Endothelial cell of umbilical vein (primary cell): ENCODE measurements at regions not wholly inside any gene's neighbourhood (a gene's known extent, or its start where the extent isn't known, plus 50 kb on each side); places are given as distances from the start of the nearest gene placed in this dataset.

Source experiments
- BruUV-seq: library from RNA; stranded (reverse); fragments of 400-500 nt; replicated peaks from 2 replicates; lab custom pipeline; 2021; lab: Mats Ljungman, UMichigan
- CTCF ChIA-PET: fragments of 300-600, 350-600 bp; sonication (Branson Sonifier 250); formaldehyde crosslinking; loops from one replicate; lab custom pipeline; 2021; ENCODE audit warnings: antibody characterized with exemption, inconsistent platforms; lab: Charles Lee
- POLR2A ChIA-PET: fragments of 300-600, 350-600 bp; sonication (Branson Sonifier 250); formaldehyde crosslinking; loops from one replicate; lab custom pipeline; 2021; ENCODE audit warnings: antibody characterized with exemption, inconsistent platforms; lab: Charles Lee
- DNase-seq: peaks from one replicate; pipeline ENCODE4 v3.0.0-alpha.2; 2011; ENCODE audit warnings: low read depth, low spot score
- FAIRE-seq: peaks from 2 replicates; lab custom pipeline; 2011; peaks lifted over from hg19 to GRCh38; lab: Jason Lieb, UNC
- H2AFZ ChIP-seq: 2 replicates; pipeline ENCODE4 v1.6.0; 2012; ENCODE audit warnings: low read depth, low read length, control low read depth, inconsistent platforms
- H3K27ac ChIP-seq: 2 replicates; pipeline ENCODE4 v1.5.1; 2011; ENCODE audit warnings: low read depth, mild to moderate bottlenecking, control low read depth, low read length, moderate library complexity; ENCODE audit not compliant: insufficient read depth
- H3K27me3 ChIP-seq, 2 experiments: 2 replicates each; pipeline versions ENCODE4 v1.6.0 to v1.6.1; 2011; ENCODE audit warnings: low read length in 2 of 2, mixed read lengths in 1 of 2; ENCODE audit not compliant: control insufficient read depth in 2 of 2, insufficient read depth in 2 of 2
- H3K36me3 ChIP-seq, 2 experiments: 2 replicates in 1 of 2; 3 replicates in 1 of 2; pipeline ENCODE4 v1.5.1; 2011; ENCODE audit warnings: low read length in 2 of 2, mild to moderate bottlenecking in 1 of 2, moderate library complexity in 1 of 2; ENCODE audit not compliant: control insufficient read depth in 2 of 2, insufficient read depth in 2 of 2; ENCODE audit errors: extremely low read depth in 1 of 2
- H3K4me1 ChIP-seq: 3 replicates; pipeline ENCODE4 v1.5.1; 2011; ENCODE audit warnings: mild to moderate bottlenecking, low read length; ENCODE audit not compliant: control insufficient read depth, insufficient read depth; ENCODE audit errors: extremely low read depth
- H3K4me2 ChIP-seq: 2 replicates; pipeline ENCODE4 v1.6.1; 2011; ENCODE audit warnings: low read length, control low read depth, mixed read lengths; ENCODE audit not compliant: insufficient read depth
- H3K4me3 ChIP-seq, 3 experiments: fragments of 200-600 bp in 1 of 3; sonication (generic), shearing (Covaris generic) in 1 of 3; replicated peaks in 1 of 3; 2 replicates each; pipeline ENCODE4 v1.5.1; 2011 to 2016; ENCODE audit warnings: control low read depth in 3 of 3, low read length in 3 of 3, mild to moderate bottlenecking in 2 of 3, inconsistent platforms in 1 of 3, low read depth in 1 of 3, moderate library complexity in 1 of 3; ENCODE audit not compliant: insufficient read depth in 1 of 3
- H3K79me2 ChIP-seq: 2 replicates; pipeline ENCODE4 v1.6.0; 2012; ENCODE audit warnings: low read length, inconsistent platforms; ENCODE audit not compliant: control insufficient read depth, insufficient read depth
- H3K9ac ChIP-seq: replicated peaks from 2 replicates; pipeline ENCODE3; 2011; ENCODE audit warnings: low read length, control low read depth; ENCODE audit not compliant: insufficient read depth; ENCODE audit errors: extremely low read depth
- H3K9me1 ChIP-seq: replicated peaks from 3 replicates; pipeline ENCODE4 v1.6.0; 2011; ENCODE audit warnings: mild to moderate bottlenecking, low read length; ENCODE audit not compliant: control insufficient read depth, insufficient read depth; ENCODE audit errors: extremely low read depth
- H3K9me3 ChIP-seq: replicated peaks from 2 replicates; pipeline ENCODE4 v1.5.1; 2012; ENCODE audit warnings: low read length, inconsistent platforms; ENCODE audit not compliant: control insufficient read depth, insufficient read depth
- H4K20me1 ChIP-seq: replicated peaks from 2 replicates; pipeline ENCODE3; 2011; ENCODE audit warnings: mild to moderate bottlenecking, low read length; ENCODE audit not compliant: control insufficient read depth, insufficient read depth; ENCODE audit errors: extremely low read depth
- EZH2 ChIP-seq: IDR thresholded peaks from 2 replicates; pipeline ENCODE4 v1.6.1; 2012; ENCODE audit warnings: borderline replicate concordance, low read depth, mild to moderate bottlenecking, moderate library complexity, low read length, inconsistent platforms; ENCODE audit not compliant: severe bottlenecking
- FOS ChIP-seq: IDR thresholded peaks from 2 replicates; pipeline ENCODE4 v1.6.1; 2011; ENCODE audit warnings: mild to moderate bottlenecking, low read length, moderate library complexity, borderline replicate concordance; ENCODE audit not compliant: insufficient read depth
- JUN ChIP-seq: IDR thresholded peaks from 2 replicates; pipeline ENCODE4 v1.6.1; 2011; ENCODE audit warnings: borderline replicate concordance, low read depth; ENCODE audit not compliant: insufficient read length, insufficient read depth
- MAX ChIP-seq: IDR thresholded peaks from 2 replicates; pipeline ENCODE4 v1.6.1; 2011; ENCODE audit not compliant: insufficient read depth, insufficient read length
- MYC ChIP-seq: IDR thresholded peaks from one replicate; pipeline ENCODE4 v1.6.1; 2011; ENCODE audit warnings: mild to moderate bottlenecking, low read depth, low read length
- POLR2A ChIP-seq: IDR thresholded peaks from 2 replicates; pipeline ENCODE4 v1.6.1; 2012; ENCODE audit warnings: low read depth, mild to moderate bottlenecking, control low read depth, low read length
- dilution Hi-C: fragments of 300-500 bp; cut with MboI; formaldehyde crosslinking; loops from one replicate; pipeline ENCODE4 v1.15.0; 2019; ENCODE audit warnings: low sequenced_read_pairs; ENCODE audit not compliant: extremely low pct_ligation_motif_present
- intact Hi-C: fragments of 100-400 bp; cut with micrococcal nuclease; formaldehyde crosslinking; loops from one replicate; pipeline ENCODE4 v1.10.0; 2022
- TF ChIP-seq, protein P1 (sequence below), 2 donors: IDR thresholded peaks; 1 replicate in 1 of 2; 2 replicates in 1 of 2; pipeline ENCODE4 v1.5.1; 2011; ENCODE audit warnings: low read length in 2 of 2, mild to moderate bottlenecking in 2 of 2, moderate library complexity in 2 of 2, control low read depth in 1 of 2, inconsistent platforms in 1 of 2, low read depth in 1 of 2; ENCODE audit not compliant: insufficient read depth in 1 of 2; ENCODE audit errors: extremely low read depth in 1 of 2

GRCh38 chr6:76381612-76382011, 309.1 kb upstream of the IMPG1 start:
- Histone ChIP-seq H3K27ac (no peak overlapping the region), H3K9ac (no peak overlapping the region), H4K20me1 (no peaks in the 10 kb centered on the region), H2AFZ (no peak overlapping the region), H3K9me1 (no peaks in the 10 kb centered on the region), H3K4me1 (no peaks in the 10 kb centered on the region), H3K27me3 (no peaks in the 10 kb centered on the region), H3K79me2 (no peaks in the 10 kb centered on the region), H3K4me2 (no peak overlapping the region), H3K36me3 (no peaks in the 10 kb centered on the region), H3K9me3 (no peaks in the 10 kb centered on the region), H3K4me3 (no peak overlapping the region)
- dilution Hi-C loops, result no loop called here
- TF ChIP-seq MYC (no peak), POLR2A (no peak), FOS (no peak), MAX (no peak), JUN (no peak)
- TF ChIP-seq, protein P1, sequence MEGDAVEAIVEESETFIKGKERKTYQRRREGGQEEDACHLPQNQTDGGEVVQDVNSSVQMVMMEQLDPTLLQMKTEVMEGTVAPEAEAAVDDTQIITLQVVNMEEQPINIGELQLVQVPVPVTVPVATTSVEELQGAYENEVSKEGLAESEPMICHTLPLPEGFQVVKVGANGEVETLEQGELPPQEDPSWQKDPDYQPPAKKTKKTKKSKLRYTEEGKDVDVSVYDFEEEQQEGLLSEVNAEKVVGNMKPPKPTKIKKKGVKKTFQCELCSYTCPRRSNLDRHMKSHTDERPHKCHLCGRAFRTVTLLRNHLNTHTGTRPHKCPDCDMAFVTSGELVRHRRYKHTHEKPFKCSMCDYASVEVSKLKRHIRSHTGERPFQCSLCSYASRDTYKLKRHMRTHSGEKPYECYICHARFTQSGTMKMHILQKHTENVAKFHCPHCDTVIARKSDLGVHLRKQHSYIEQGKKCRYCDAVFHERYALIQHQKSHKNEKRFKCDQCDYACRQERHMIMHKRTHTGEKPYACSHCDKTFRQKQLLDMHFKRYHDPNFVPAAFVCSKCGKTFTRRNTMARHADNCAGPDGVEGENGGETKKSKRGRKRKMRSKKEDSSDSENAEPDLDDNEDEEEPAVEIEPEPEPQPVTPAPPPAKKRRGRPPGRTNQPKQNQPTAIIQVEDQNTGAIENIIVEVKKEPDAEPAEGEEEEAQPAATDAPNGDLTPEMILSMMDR (IDR thresholded peaks at IDR 0.05; ENCODE audit: extremely low read depth in 1 of 2, insufficient read depth in 1 of 2, low read depth in 1 of 2, low read length in 2 of 2), result no peak
- ChIA-PET POLR2A (no interaction called here), CTCF (no interaction called here)
- BruUV-seq, result no TSS peak
- DNase-seq (no peak), FAIRE-seq (no peak)
- intact Hi-C loops, result no loop called here

GRCh38 chr6:76351275-76351674, 278.8 kb upstream of the IMPG1 start:
- Histone ChIP-seq H3K79me2 (no peaks in the 10 kb centered on the region), H3K27ac (no peak overlapping the region), H2AFZ (no peak overlapping the region), H4K20me1 (no peaks in the 10 kb centered on the region), H3K36me3 (no peaks in the 10 kb centered on the region), H3K9me1 (no peaks in the 10 kb centered on the region), H3K27me3 (no peaks in the 10 kb centered on the region), H3K9me3 (no peaks in the 10 kb centered on the region), H3K4me2 (no peak overlapping the region), H3K4me3 (no peak overlapping the region), H3K4me1 (no peaks in the 10 kb centered on the region), H3K9ac (no peak overlapping the region)
- TF ChIP-seq, protein P1 (IDR thresholded peaks at IDR 0.05; ENCODE audit: extremely low read depth in 1 of 2, insufficient read depth in 1 of 2, low read depth in 1 of 2, low read length in 2 of 2), result peak in 1 of 2 donors; percentile 14
- no peak for TF ChIP-seq EZH2
- FAIRE-seq (no peak), DNase-seq (no peak)
- CTCF ChIA-PET, result interaction anchor here (0.6 to 1.5 kb wide), 4 partner anchors 19 to 458 kb away, joined by 3 to 14 read pairs (median 5); no protein-coding TSS in a partner anchor
- BruUV-seq, result no TSS peak
- dilution Hi-C loops (no loop called here), intact Hi-C loops (no loop called here)
- POLR2A ChIA-PET, result no interaction called here
